GM23338 (cell line): ENCODE measurements at regions not wholly inside any gene's neighbourhood (a gene's known extent, or its start where the extent isn't known, plus 50 kb on each side); places are given as distances from the start of the nearest gene placed in this dataset.

Experiments
- ATAC-seq: fragments of 200-7000 bp; cut with Tn5 transposase; 3 replicates; pipeline ENCODE4 v1.9.1; 2020
- DNase-seq: peaks from one replicate; pipeline ENCODE4 v3.0.0-alpha.2; 2015; ENCODE audit warnings: low spot score
- H2AFZ ChIP-seq: fragments of 200-600 bp; sonication (generic); 2 replicates; pipeline ENCODE4 v1.8.0; 2016; ENCODE audit warnings: antibody characterized with exemption, mild to moderate bottlenecking, moderate library complexity
- H3F3A ChIP-seq: fragments of 200-600 bp; sonication (generic); replicated peaks from 2 replicates; pipeline ENCODE4 v1.8.0; 2017; ENCODE audit warnings: antibody characterized with exemption, mixed run types, low read depth
- H3K27ac ChIP-seq: fragments of 200-600 bp; sonication (generic); 2 replicates; pipeline ENCODE4 v1.6.1; 2016; ENCODE audit warnings: low read depth
- H3K27me3 ChIP-seq: fragments of 200-600 bp; sonication (generic); 2 replicates; pipeline ENCODE4 v1.8.0; 2016; ENCODE audit warnings: mild to moderate bottlenecking, mixed run types, moderate library complexity; ENCODE audit not compliant: insufficient read depth
- H3K36me3 ChIP-seq: fragments of 200-600 bp; sonication (generic); 2 replicates; pipeline ENCODE4 v1.8.0; 2016; ENCODE audit warnings: mild to moderate bottlenecking; ENCODE audit not compliant: insufficient read depth
- H3K4me1 ChIP-seq: fragments of 200-600 bp; sonication (generic); 2 replicates; pipeline ENCODE4 v1.8.0; 2016; ENCODE audit warnings: mild to moderate bottlenecking, moderate library complexity; ENCODE audit not compliant: insufficient read depth
- H3K4me2 ChIP-seq: fragments of 200-600 bp; sonication (generic); 2 replicates; pipeline ENCODE4 v1.7.1; 2017; ENCODE audit warnings: mixed run types
- H3K4me3 ChIP-seq: fragments of 200-600 bp; sonication (generic); 2 replicates; pipeline ENCODE4 v1.6.1; 2016; ENCODE audit warnings: mixed run types
- H3K79me2 ChIP-seq: fragments of 200-600 bp; sonication (generic); replicated peaks from 2 replicates; pipeline ENCODE4 v1.8.0; 2017; ENCODE audit warnings: mild to moderate bottlenecking; ENCODE audit not compliant: insufficient read depth
- H3K9me2 ChIP-seq: fragments of 200-600 bp; sonication (generic); 2 replicates; pipeline ENCODE4 v1.8.0; 2017; ENCODE audit not compliant: insufficient read depth
- H4K20me1 ChIP-seq: fragments of 200-600 bp; sonication (generic); replicated peaks from 2 replicates; pipeline ENCODE4 v1.8.0; 2017; ENCODE audit warnings: mild to moderate bottlenecking; ENCODE audit not compliant: insufficient read depth
- H3K27ac Mint-ChIP-seq: 2 replicates; pipeline ENCODE4 v1.8.0; 2020; ENCODE audit warnings: inconsistent platforms, mild to moderate bottlenecking, moderate library complexity, mixed read lengths
- H3K27me3 Mint-ChIP-seq: 3 replicates; pipeline ENCODE4 v1.8.0; 2022; ENCODE audit warnings: low read depth, mild to moderate bottlenecking, moderate library complexity, mixed read lengths, inconsistent platforms; ENCODE audit not compliant: insufficient read depth, poor library complexity
- H3K36me3 Mint-ChIP-seq: 3 replicates; pipeline ENCODE4 v1.8.0; 2021; ENCODE audit warnings: low read depth, mild to moderate bottlenecking, inconsistent platforms, moderate library complexity, mixed read lengths
- H3K4me1 Mint-ChIP-seq: 3 replicates; pipeline ENCODE4 v1.8.0; 2020; ENCODE audit warnings: mild to moderate bottlenecking, inconsistent platforms, mixed read lengths
- H3K4me3 Mint-ChIP-seq: 3 replicates; pipeline ENCODE4 v1.8.0; 2021; ENCODE audit warnings: moderate library complexity, mild to moderate bottlenecking, inconsistent platforms, mixed read lengths
- H3K9me3 Mint-ChIP-seq: 3 replicates; pipeline ENCODE4 v1.8.0; 2020; ENCODE audit warnings: moderate library complexity, mild to moderate bottlenecking, inconsistent platforms, mixed read lengths
- EZH2 ChIP-seq: fragments of 200-600 bp; sonication (generic); IDR thresholded peaks from one replicate; pipeline ENCODE4 v1.8.0; 2017; ENCODE audit warnings: antibody characterized with exemption, mild to moderate bottlenecking, low read depth; ENCODE audit not compliant: unreplicated experiment
- JUNB ChIP-seq: IDR thresholded peaks from one replicate; pipeline ENCODE4 v1.6.1; 2016; ENCODE audit warnings: antibody characterized with exemption; ENCODE audit not compliant: unreplicated experiment
- NANOG ChIP-seq: IDR thresholded peaks from 2 replicates; pipeline ENCODE4 v1.6.1; 2016; ENCODE audit warnings: antibody characterized with exemption, borderline replicate concordance
- ZNF114 ChIP-seq: fragments of 250-450 bp; sonication (Bioruptor Pico); IDR thresholded peaks from 2 replicates; pipeline ENCODE4 v1.5.0; 2020; ENCODE audit warnings: mild to moderate bottlenecking, moderate library complexity
- ZNF462 ChIP-seq: fragments of 250-450 bp; sonication (Bioruptor Pico); IDR thresholded peaks from 2 replicates; pipeline ENCODE4 v1.5.0; 2020; ENCODE audit warnings: mild to moderate bottlenecking, moderate library complexity
- TF ChIP-seq, protein P1 (sequence below): IDR thresholded peaks from 2 replicates; pipeline ENCODE4 v1.6.1; 2016; ENCODE audit warnings: antibody characterized with exemption
- TF ChIP-seq, protein P2 (sequence below), 2 experiments: fragments of 200-600 bp in 1 of 2; sonication (generic) in 1 of 2; conservative IDR thresholded peaks; 2 replicates each; pipeline versions ENCODE4 v1.5.1 to v1.6.1; 2016 to 2017; ENCODE audit warnings: antibody characterized with exemption in 2 of 2, low read depth in 2 of 2, mild to moderate bottlenecking in 2 of 2, moderate library complexity in 1 of 2

DNA sequence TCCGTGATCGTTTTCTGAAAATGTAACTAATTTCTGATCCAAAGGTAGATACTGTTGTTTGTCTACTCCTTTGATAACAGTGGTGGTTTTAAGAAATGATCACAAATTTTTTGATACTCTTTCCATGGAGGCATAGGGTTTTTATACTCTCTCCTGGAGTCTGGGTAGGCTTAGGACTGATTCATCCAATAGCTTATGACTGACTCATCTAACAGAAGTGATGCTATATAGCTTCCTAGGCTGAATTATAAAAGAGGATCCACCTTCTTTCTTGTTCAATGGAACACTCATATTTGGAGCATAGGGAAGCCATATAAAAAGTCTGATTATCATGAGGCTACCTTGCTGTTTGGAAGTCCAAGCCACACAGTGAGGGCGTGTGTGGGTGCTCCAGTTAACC, 84.3 kb downstream of the CHST2 start (continued):
- TF ChIP-seq ZNF462 = no peak

DNA sequence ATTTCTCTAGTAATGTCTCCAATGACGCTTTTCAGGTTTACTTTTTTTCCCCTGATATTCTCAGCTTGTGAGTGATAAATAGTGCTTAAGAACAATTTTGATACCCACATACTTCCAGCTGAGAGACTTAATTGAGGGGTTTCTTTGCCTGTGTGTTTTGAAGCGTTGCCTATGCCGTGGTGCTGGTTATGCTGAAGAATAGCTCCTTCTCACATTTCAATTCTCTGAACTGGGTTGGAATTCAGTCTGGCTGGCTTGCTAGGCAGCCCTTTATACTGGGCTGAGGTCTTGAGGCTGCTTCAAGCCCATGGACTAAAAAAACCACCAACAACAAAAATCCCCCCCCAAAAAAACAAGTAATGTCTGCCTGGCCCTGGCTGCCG, 87.4 kb downstream of the CHST2 start:
- ATAC-seq = peak; percentile 51; the same call in 2 of the 3 replicates
- Mint-ChIP-seq H3K36me3 (no peaks in the 10 kb centered on the region), H3K9me3 (peaks cover 3% of the 10 kb centered on the region; the same call in 1 of the 3 replicates), H3K27me3 (peaks cover 2% of the 10 kb centered on the region), H3K4me3 (no peak overlapping the region), H3K27ac (peak overlapping the region; percentile 31; the same call in 1 of the 2 replicates), H3K4me1 (peaks cover 19% of the 10 kb centered on the region)
- H3K27me3 ChIP-seq = no peaks in the 10 kb centered on the region
- 0 out of 2 replicates have a peak, but pooled peaks cover 3% of the 10 kb centered on the region for H3K9me2 ChIP-seq
- no peaks in the 10 kb centered on the region for H3K79me2 ChIP-seq
- 0 out of 2 replicates have a peak, but pooled peaks cover 3% of the 10 kb centered on the region for H3K4me1 ChIP-seq
- no peak overlapping the region for H3K27ac ChIP-seq
- H2AFZ ChIP-seq = no peak overlapping the region; the same call in 1 of the 2 replicates
- no peaks in the 10 kb centered on the region for H4K20me1 ChIP-seq
- no peak overlapping the region for H3K4me2 ChIP-seq
- no peaks in the 10 kb centered on the region for H3F3A ChIP-seq
- H3K4me3 ChIP-seq = no peak overlapping the region
- H3K36me3 ChIP-seq = no peaks in the 10 kb centered on the region
- no peak for DNase-seq
- TF ChIP-seq ZNF462 (no peak), NANOG (no peak), ZNF114 (CRISPR knock-in tag) (no peak), JUNB (no peak), EZH2 (no peak)
- TF ChIP-seq, protein P1, sequence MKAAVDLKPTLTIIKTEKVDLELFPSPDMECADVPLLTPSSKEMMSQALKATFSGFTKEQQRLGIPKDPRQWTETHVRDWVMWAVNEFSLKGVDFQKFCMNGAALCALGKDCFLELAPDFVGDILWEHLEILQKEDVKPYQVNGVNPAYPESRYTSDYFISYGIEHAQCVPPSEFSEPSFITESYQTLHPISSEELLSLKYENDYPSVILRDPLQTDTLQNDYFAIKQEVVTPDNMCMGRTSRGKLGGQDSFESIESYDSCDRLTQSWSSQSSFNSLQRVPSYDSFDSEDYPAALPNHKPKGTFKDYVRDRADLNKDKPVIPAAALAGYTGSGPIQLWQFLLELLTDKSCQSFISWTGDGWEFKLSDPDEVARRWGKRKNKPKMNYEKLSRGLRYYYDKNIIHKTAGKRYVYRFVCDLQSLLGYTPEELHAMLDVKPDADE = no peak
- TF ChIP-seq, protein P2, sequence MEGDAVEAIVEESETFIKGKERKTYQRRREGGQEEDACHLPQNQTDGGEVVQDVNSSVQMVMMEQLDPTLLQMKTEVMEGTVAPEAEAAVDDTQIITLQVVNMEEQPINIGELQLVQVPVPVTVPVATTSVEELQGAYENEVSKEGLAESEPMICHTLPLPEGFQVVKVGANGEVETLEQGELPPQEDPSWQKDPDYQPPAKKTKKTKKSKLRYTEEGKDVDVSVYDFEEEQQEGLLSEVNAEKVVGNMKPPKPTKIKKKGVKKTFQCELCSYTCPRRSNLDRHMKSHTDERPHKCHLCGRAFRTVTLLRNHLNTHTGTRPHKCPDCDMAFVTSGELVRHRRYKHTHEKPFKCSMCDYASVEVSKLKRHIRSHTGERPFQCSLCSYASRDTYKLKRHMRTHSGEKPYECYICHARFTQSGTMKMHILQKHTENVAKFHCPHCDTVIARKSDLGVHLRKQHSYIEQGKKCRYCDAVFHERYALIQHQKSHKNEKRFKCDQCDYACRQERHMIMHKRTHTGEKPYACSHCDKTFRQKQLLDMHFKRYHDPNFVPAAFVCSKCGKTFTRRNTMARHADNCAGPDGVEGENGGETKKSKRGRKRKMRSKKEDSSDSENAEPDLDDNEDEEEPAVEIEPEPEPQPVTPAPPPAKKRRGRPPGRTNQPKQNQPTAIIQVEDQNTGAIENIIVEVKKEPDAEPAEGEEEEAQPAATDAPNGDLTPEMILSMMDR (conservative IDR thresholded peaks at IDR 0.05; ENCODE audit: low read depth in 2 of 2) = no peak
